ENCODE measurements at regions not wholly inside any gene's neighbourhood (a gene's known extent, or its start where the extent isn't known, plus 50 kb on each side); places are given as distances from the start of the nearest gene placed in this dataset.
A peak's percentile ranks its signal among the peaks of the same experiment; 100 is the strongest.

GRCh38 chr5:124839371-124839998 is 93.0 kb upstream of the ZNF608 start:
- Histone ChIP-seq H3K36me3 (no peaks in the 10 kb centered on the region), H3K27ac (replicated peaks) (no peak overlapping the region)
- intact Hi-C loops (cut with micrococcal nuclease): no loop called here

DNA sequence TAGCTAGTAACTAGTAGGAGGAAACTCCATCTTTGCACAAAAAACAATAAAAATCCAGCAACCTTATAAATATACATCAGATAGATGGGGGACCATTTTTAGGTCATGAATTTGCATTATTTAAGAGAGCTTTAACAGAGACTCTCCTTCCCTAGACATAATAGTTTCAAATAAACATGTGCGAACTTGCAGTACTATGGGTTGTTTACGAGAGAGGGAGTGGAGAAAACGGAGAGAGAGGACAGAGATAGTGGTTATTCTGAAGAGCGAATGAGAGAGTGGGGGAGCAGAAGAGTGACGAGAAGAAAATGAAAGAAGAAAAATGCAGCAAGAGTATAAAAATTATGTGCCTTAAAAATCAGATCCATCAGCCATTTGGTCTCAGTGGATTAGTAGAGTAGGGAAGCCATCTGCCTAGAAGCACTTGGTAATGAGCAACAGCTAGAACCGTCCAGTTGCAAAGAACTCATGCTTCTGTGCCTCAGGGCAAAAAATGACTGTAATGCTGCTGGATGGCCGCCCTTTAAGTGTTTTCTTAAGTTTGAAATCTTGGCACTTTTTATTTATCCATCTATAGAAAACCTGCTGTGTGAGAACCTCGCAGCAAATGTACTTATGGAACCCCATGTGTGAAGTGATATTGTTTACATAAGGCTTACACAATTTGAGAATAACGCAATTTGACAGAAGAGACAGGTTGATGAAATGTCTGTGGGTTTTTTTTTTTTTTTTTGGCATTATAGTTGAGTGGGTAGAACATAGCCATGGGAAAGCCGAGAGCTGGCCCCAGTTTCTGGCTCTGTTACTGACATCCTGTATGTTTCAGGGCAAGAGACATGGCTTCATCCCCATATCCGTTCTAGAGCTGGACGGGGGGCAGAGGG is 95.6 kb upstream of the ZNF608 start:
- peak; percentile 22 for DNase-seq
- intact Hi-C loops (cut with micrococcal nuclease): no loop called here
- no peak for TF ChIP-seq CTCF (IDR thresholded peaks at IDR 0.05; ENCODE audit: borderline replicate concordance)
- H3K9me3 ChIP-seq (replicated peaks): no peaks in the 10 kb centered on the region
- peak overlapping the region; percentile 21 for H3K27ac ChIP-seq (replicated peaks)
- no peaks in the 10 kb centered on the region for H3K4me1 ChIP-seq
- H3K4me3 ChIP-seq: no peak overlapping the region
- no peaks in the 10 kb centered on the region for H3K36me3 ChIP-seq
- no peaks in the 10 kb centered on the region for H3K27me3 ChIP-seq (ENCODE audit: low read depth)

More at GRCh38 chr5:124839371-124839998, 93.0 kb upstream of the ZNF608 start:
- no peak for DNase-seq
- no peaks in the 10 kb centered on the region for H3K9me3 ChIP-seq (replicated peaks)
- no peak overlapping the region for H3K4me3 ChIP-seq
- H3K27me3 ChIP-seq (ENCODE audit: low read depth): no peaks in the 10 kb centered on the region
- no peak for TF ChIP-seq CTCF (IDR thresholded peaks at IDR 0.05; ENCODE audit: borderline replicate concordance)
- no peaks in the 10 kb centered on the region for H3K4me1 ChIP-seq

DNA sequence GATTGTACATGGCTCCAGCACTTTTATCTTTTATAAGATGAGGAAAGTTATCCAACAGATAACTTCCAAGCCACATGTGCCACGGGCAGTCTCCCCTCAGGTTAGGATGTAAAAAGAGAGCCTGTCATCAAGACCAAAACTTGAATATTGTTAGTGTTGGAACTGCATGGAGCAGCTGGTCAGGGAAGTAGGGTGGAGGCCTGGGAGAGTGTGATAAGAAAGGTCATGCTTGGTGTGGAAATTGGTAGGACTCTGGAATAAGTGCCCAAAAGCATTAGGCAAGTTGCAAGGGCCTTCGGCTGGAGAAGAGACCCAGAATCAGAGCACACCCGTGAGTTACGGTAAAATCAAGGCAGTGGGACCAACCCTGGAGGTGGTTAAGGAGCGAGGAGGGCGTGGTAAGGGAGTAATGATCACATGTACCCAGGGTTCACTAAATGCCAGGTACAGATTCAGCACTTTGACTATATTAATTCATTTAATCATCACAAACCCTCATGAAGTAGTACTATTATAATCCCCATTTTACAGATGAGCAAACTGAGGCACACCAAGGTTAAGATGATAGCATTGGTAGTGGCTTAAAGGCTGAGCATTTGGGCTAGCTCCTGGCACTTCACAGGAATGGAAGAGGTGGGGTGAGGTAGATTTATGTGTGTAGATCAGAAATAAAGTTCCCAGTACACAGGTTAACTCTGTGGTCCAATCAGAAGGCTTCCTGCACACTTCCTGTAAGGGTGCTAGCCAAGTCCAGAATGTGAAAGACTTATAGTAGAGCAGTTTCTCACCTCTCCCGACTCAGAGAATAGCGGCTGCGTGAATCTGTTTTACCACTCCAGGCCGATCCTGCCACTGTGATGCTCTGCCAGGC is 96.5 kb upstream of the ZNF608 start:
- no peaks in the 10 kb centered on the region for H3K4me1 ChIP-seq
- peak overlapping the region; percentile 21 for H3K27ac ChIP-seq (replicated peaks)
- TF ChIP-seq CTCF (IDR thresholded peaks at IDR 0.05; ENCODE audit: borderline replicate concordance): no peak
- no peaks in the 10 kb centered on the region for H3K27me3 ChIP-seq (ENCODE audit: low read depth)
- H3K4me3 ChIP-seq: no peak overlapping the region
- no peaks in the 10 kb centered on the region for H3K9me3 ChIP-seq (replicated peaks)
- no peaks in the 10 kb centered on the region for H3K36me3 ChIP-seq
- intact Hi-C loops (cut with micrococcal nuclease): no loop called here
- no peak for DNase-seq

DNA sequence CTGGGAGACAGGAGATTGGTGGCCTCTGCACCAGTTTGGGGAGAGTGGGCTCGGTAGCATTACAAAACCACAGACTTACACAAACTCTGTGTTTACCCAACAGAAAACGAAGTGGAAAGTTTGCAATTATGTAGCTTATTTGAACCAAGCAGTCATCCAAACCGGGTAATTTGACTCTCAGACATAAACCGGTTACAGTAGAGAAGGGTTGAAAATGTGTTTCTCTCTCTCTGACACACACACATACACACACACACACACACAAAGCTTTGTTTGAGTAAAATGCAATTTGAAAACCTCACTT is 97.1 kb upstream of the ZNF608 start:
- Histone ChIP-seq H3K4me1 (no peaks in the 10 kb centered on the region), H3K4me3 (no peak overlapping the region), H3K9me3 (replicated peaks) (no peaks in the 10 kb centered on the region), H3K27ac (replicated peaks) (peak overlapping the region; percentile 3), H3K36me3 (no peaks in the 10 kb centered on the region), H3K27me3 (ENCODE audit: low read depth) (no peaks in the 10 kb centered on the region)
- DNase-seq: no peak
- intact Hi-C loops (cut with micrococcal nuclease): no loop called here
- TF ChIP-seq CTCF (IDR thresholded peaks at IDR 0.05; ENCODE audit: borderline replicate concordance): no peak

GRCh38 chr5:124844371-124844920 is 98.0 kb upstream of the ZNF608 start:
- no peak for TF ChIP-seq CTCF (IDR thresholded peaks at IDR 0.05; ENCODE audit: borderline replicate concordance)
- Histone ChIP-seq H3K4me1 (no peaks in the 10 kb centered on the region), H3K27me3 (ENCODE audit: low read depth) (no peaks in the 10 kb centered on the region), H3K36me3 (no peaks in the 10 kb centered on the region), H3K27ac (replicated peaks) (no peak overlapping the region), H3K4me3 (no peak overlapping the region), H3K9me3 (replicated peaks) (no peaks in the 10 kb centered on the region)
- no peak for DNase-seq
- intact Hi-C loops (cut with micrococcal nuclease): no loop called here

All from left ventricle myocardium inferior (tissue), 1 donor.